COLO668 (cell line): ENCODE measurements at regions not wholly inside any gene's neighbourhood (a gene's known extent, or its start where the extent isn't known, plus 50 kb on each side); places are given as distances from the start of the nearest gene placed in this dataset.

ENCODE experiments used
- DNase-seq: peaks from one replicate; lab custom pipeline; 2025; ENCODE audit not compliant: unreplicated experiment; lab: John Stamatoyannopoulos, UW

GRCh38 chr21:15359251-15359650 is 294.5 kb upstream of the NRIP1 start:
- DNase-seq: no peak

GRCh38 chr21:15362458-15362857 is 297.7 kb upstream of the NRIP1 start:
- no peak for DNase-seq

GRCh38 chr21:15363921-15364320 is 299.1 kb upstream of the NRIP1 start:
- DNase-seq: no peak

DNA sequence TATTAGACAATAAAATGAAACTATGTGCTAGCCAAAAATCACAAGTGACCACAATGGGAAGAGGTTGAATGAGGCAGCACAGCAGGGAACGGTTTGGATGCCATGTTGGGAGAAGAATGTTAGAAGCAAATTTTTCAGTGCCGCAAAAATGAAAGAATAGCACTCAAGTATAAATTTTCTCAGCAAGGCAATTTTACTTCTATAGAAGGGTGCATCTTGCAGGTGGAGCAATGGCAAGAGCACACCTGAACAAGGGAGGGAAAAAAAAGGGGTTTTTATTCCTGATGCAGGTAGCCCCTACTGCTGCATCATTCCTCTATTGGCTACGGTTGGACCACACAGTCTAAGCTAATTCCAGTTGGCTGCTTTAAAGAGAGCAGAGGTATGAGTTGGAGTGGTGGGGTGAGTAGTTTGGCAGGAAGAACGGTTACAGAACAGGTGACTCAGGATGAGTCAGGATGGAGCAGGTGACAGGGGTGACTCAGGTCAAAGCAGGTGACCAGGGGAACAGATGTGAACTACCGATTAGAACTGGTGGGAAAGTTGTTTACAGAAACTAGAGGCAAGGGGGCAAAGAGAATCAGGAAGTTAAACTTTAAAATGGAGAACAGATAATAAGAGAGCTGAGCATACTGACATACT is 301.1 kb upstream of the NRIP1 start:
- no peak for DNase-seq

DNA sequence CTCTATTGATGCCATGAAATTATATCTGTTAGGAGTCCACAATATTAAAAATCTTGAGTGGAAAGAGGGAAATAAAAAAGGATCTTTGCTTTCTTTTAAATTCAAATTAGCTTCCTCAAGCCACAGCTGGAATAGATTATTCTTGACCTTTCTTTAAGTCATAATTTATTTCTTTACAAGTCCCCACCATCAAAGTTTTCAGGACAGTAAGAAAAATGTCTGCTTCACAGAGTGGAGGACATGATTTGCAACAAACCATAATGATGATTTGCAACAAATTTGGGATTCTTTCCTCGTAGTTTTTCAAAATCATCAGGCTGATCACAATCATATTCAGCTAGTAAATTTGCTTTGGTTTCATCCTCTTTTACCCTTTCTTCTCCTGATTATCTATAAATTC is 301.8 kb upstream of the NRIP1 start:
- no peak for DNase-seq

DNA sequence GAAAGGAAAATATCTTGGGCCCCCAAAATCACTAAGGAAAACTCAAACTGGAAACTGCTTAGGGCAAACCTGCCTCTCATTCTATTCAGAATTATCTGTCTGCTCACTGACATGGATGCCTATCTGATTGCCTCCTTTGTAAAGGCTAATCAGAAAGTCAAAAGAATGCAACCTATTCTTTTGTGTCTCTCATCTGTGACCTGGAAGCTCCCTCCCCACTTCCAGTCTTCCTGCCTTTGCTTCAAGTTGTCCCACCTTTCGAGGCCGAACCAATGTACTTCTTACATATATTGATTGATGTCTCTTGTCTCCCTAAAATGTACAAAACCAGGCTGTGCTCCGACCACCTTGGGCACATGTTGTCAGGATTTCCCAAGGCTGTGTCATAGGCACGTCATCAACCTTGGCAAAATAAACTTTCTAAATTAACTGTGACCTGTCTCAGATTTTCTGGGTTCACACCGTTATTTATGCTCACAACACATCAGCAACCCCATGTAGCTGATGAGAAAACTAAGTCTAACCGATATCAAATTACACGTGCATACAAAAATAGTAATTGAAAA is 302.3 kb upstream of the NRIP1 start:
- DNase-seq: no peak

DNA sequence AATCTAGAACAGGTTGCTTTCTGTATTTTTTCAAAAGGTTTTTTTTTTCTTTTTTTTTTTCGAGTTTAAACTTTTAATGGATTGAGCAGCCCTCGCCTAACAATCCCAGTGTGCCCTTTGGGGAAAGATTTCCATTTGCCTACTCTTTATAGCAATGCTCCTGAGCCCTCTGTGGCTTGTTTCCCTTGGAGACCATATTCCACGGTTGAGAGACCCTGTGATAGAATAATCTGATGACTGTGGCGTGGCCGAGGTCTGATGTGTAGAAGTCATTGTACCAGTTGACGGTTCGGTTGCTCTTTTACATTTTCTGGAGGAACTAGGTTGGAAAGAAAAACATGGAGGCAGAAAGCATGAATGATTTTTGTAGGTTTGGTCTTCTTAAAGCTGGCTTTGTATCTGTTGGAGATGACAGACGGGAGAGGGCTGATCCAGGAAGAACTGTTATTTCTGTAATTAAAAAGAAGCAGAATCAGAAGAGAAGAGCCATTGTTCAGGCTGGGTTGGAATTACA is 305.7 kb upstream of the NRIP1 start:
- no peak for DNase-seq

GRCh38 chr21:15373941-15374340 is 309.1 kb upstream of the NRIP1 start:
- no peak for DNase-seq

- DNase-seq: no peak
These were observed 315.0 kb upstream of the NRIP1 start for GRCh38 chr21:15379776-15380175.

DNA sequence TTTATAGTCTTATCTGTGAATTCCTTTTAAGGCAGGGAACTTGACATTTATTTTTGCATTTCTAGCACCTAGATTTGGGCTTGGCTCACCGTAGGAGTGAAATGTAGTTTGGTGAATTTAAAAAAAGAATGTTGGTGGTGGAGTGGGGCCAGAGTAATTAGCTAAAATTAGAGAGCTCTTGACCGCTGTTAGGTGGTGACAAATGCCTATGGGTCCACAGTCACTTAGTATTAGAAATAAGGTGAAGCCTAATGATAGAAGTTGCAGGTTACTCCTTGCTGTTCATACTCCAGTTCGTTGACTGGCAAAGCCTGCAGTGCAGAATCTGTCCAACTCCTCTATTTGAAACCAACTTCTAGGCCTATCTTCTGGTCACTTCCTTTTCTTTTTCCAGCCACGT is 318.8 kb upstream of the NRIP1 start:
- no peak for DNase-seq

- DNase-seq: no peak
These were observed 325.2 kb upstream of the NRIP1 start for GRCh38 chr21:15390049-15390448.

- no peak for DNase-seq
These were observed 332.5 kb upstream of the NRIP1 start for GRCh38 chr21:15397258-15397657.

DNA sequence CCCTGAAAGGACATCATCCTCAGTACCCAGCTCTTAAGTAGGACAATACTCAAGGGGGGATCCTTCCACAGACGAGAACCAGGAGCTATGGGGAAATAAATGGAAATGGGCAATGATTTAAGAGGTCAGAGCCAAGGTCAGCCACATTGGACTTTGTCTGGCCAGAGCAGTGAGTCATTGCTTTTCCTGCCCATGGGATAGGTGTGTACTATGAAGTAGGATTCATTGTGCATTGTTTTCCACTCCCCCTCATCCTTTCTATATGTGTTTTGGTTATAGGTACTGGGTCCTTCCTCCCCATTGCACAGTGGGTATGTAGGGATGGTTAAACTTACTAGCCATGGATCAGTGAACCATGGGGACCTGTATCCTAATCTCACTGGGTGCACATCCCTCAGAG is 328.9 kb upstream of the USP25 start:
- DNase-seq: no peak

GRCh38 chr21:15401331-15401730 is 328.5 kb upstream of the USP25 start:
- DNase-seq: no peak

- DNase-seq: no peak
These were observed 324.6 kb upstream of the USP25 start for GRCh38 chr21:15405214-15405613.

GRCh38 chr21:15406791-15407190 is 323.0 kb upstream of the USP25 start:
- DNase-seq: no peak

- no peak for DNase-seq
These were observed 322.2 kb upstream of the USP25 start for GRCh38 chr21:15407585-15407984.

- no peak for DNase-seq
These were observed 321.7 kb upstream of the USP25 start for GRCh38 chr21:15408089-15408488.

GRCh38 chr21:15409031-15409430 is 320.8 kb upstream of the USP25 start:
- DNase-seq: no peak

GRCh38 chr21:15410853-15411252 is 318.9 kb upstream of the USP25 start:
- DNase-seq: no peak

GRCh38 chr21:15414057-15414456 is 315.7 kb upstream of the USP25 start:
- no peak for DNase-seq

DNA sequence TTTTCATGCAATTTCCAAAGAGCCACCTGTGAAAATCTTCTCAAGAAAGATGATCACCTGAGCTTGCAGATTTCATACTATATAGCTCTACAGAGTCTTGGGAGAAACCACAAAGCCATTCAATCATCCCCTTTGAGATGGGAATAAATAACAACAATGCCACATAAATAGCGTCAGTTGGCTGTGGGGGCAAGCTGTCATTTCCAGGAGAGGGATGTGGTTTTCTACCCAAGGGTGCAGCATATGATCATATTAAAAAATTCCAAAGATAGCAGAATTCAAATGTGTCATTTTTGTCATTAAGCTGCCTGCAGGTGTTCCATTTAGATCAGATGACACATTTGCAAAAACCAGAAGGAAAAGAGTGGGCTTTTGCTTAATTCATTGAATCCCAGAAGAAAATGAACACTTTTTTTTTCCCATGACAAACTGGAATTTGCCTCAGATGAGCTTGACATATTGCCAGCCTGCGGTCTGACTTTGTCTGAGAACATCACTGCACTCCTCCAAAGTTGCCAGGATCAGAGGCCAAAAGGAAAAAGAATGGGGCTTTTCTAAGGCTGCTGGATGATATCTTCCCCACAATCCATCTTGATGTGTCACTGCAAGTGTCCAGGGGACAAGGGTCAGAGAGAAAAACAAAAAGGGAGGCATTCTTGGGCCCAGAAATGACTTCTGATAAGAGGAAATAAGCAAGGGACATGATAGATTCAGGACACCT is 314.1 kb upstream of the USP25 start:
- DNase-seq: no peak
